PC-9 (cell line): ENCODE measurements at regions not wholly inside any gene's neighbourhood (a gene's known extent, or its start where the extent isn't known, plus 50 kb on each side); places are given as distances from the start of the nearest gene placed in this dataset.

Experiments
- EZH2 ChIP-seq: fragments of 200-600 bp; sonication (generic); IDR thresholded peaks from 2 replicates; pipeline ENCODE4 v1.8.0; 2017; ENCODE audit warnings: antibody characterized with exemption, low read depth
- TF ChIP-seq, protein P1 (sequence below): fragments of 200-600 bp; sonication (generic); conservative IDR thresholded peaks from 2 replicates; pipeline ENCODE4 v1.6.1; 2017; ENCODE audit warnings: mixed run types, antibody characterized with exemption, mild to moderate bottlenecking, moderate library complexity

DNA sequence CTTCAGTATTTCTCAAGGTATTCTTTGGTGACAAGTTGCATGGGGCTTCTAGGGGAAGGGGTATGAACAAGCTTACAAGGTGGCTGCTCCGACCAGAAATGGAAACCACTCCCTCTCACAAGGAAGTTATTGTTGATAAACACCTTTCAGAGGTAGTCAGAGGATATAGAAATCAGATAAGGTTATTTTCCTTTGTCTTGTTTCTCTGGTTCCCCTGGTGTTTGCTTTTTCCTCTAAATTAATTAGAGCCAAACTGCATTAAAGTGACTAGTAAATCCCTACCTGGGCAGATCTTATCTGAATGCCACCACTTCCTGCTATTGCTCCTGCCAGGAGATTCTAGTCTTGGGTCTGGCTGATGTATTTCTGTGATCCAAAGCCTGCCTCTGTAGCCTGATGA lies 725.4 kb downstream of the INHBA start:
- TF ChIP-seq, protein P1, sequence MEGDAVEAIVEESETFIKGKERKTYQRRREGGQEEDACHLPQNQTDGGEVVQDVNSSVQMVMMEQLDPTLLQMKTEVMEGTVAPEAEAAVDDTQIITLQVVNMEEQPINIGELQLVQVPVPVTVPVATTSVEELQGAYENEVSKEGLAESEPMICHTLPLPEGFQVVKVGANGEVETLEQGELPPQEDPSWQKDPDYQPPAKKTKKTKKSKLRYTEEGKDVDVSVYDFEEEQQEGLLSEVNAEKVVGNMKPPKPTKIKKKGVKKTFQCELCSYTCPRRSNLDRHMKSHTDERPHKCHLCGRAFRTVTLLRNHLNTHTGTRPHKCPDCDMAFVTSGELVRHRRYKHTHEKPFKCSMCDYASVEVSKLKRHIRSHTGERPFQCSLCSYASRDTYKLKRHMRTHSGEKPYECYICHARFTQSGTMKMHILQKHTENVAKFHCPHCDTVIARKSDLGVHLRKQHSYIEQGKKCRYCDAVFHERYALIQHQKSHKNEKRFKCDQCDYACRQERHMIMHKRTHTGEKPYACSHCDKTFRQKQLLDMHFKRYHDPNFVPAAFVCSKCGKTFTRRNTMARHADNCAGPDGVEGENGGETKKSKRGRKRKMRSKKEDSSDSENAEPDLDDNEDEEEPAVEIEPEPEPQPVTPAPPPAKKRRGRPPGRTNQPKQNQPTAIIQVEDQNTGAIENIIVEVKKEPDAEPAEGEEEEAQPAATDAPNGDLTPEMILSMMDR: no peak
- TF ChIP-seq EZH2: no peak
